Brain microvascular endothelial cell (primary cell): ENCODE measurements at regions not wholly inside any gene's neighbourhood (a gene's known extent, or its start where the extent isn't known, plus 50 kb on each side); places are given as distances from the start of the nearest gene placed in this dataset.

ENCODE experiments used
- DNase-seq: peaks from one replicate; pipeline ENCODE4 v3.0.0-alpha.2; 2020
- H3K27ac ChIP-seq: fragments of 250-450 bp; sonication (Bioruptor Pico); 2 replicates; pipeline ENCODE4 v1.5.1; 2020; ENCODE audit warnings: mild to moderate bottlenecking, moderate library complexity
- H3K27me3 ChIP-seq: fragments of 250-450 bp; sonication (Bioruptor Pico); replicated peaks from 2 replicates; pipeline ENCODE4 v1.5.1; 2020; ENCODE audit warnings: mild to moderate bottlenecking
- H3K36me3 ChIP-seq: fragments of 250-450 bp; sonication (Bioruptor Pico); replicated peaks from 2 replicates; pipeline ENCODE4 v1.5.1; 2020; ENCODE audit warnings: mild to moderate bottlenecking
- H3K4me3 ChIP-seq: 2 replicates; pipeline ENCODE4 v1.5.1; 2011; ENCODE audit warnings: low read depth, mild to moderate bottlenecking, control low read depth, low read length, moderate library complexity
- CTCF ChIP-seq: IDR thresholded peaks from 2 replicates; pipeline ENCODE4 v1.5.1; 2011; ENCODE audit warnings: low read depth, mild to moderate bottlenecking, moderate library complexity, low read length, control low read depth, inconsistent platforms; ENCODE audit errors: missing control alignments
- in situ Hi-C: cut with HindIII; loops from 2 replicates; pipeline ENCODE4 v1.10.0; 2017; ENCODE audit warnings: low sequenced_read_pairs, low pct_ligation_motif_present

DNA sequence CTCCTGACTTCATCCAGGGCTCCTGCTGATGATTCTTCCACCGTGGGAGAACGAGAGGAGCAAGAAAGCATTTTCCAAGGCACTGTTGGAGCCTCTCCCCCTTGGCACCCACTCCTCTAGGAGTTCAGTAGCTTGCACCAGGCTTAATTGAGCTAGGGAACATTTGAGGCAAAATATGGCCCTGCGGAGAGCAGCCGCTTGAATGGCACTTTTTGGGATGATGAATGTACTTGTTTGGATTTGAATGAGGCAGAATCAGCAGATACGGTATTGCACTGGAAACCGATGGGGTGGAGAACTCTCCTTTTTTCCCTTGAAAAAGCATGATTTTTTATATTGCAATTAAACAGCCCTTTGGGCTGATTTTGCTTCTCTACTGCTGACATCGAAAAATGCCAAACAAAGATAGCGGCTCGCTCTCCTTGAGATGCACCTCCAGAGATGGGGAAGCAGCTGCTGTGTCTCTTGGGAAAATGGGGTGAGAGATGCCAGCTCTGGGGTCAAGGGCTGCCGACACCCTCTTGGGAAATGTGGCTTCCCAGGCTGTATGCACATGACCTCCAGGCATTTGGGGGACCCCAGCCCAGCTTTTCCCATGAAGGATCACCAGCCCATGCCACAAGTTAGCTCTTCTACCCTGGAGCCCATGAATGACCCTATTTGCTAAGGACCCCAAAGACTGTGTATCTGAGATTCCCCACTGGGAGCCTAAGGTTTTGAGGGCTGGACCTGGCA is 55.4 kb upstream of the LRP8 start:
- Histone ChIP-seq H3K27ac (no peak overlapping the region), H3K36me3 (no peaks in the 10 kb centered on the region), H3K4me3 (no peak overlapping the region), H3K27me3 (no peaks in the 10 kb centered on the region)
- no peak for DNase-seq
- TF ChIP-seq CTCF: no peak
- in situ Hi-C loops: no loop called here

DNA sequence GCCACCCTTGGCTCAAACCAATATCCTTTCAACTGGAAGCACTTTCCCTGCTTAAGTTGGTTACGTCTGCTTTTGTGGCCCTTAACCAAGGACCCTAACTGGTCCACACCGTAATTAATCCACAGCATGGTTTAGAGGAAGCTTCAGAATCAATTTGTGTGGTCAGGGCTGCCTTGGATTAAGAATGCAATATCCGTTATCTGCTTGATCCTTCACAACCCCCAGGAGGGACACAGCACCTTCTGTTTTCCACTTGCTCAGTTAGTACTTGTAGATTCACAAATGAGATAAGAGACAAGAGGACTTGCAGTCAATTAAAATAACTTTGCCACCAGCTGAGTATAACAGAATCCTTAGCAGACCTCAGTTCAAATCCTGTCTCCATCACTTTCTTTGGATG is 56.9 kb upstream of the LRP8 start:
- DNase-seq: no peak
- H3K27ac ChIP-seq: no peak overlapping the region
- TF ChIP-seq CTCF: no peak

GRCh38 chr1:53385276-53386225 is 57.7 kb upstream of the LRP8 start:
- no peaks in the 10 kb centered on the region for H3K27me3 ChIP-seq
- no peaks in the 10 kb centered on the region for H3K36me3 ChIP-seq
- no peak for DNase-seq
- H3K4me3 ChIP-seq: no peak overlapping the region
- no peak overlapping the region for H3K27ac ChIP-seq
- no peak for TF ChIP-seq CTCF
- in situ Hi-C loops: no loop called here

More for the DNA sequence above, 56.9 kb upstream of the LRP8 start:
- Histone ChIP-seq H3K27me3 (no peaks in the 10 kb centered on the region), H3K36me3 (no peaks in the 10 kb centered on the region), H3K4me3 (no peak overlapping the region)
- in situ Hi-C loops: no loop called here

DNA sequence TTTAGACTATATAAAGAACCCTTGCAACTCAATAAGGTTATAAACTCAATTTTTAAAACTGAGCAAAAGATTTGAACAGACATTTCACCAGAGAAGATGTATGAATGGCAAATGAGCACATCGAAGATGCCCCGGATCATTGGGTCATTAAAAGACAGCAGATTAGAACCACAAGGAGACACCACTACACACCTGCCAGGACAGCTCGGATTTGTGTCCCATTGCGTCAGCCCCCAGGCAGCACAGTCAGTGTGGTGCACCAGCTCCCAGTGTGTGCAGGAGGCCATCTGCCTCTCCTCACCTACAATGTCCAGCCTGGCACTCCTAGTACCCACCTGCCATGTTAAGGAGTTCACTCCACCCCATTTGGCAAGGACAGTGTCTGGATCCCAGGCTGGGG is 61.1 kb upstream of the LRP8 start:
- no peak overlapping the region for H3K27ac ChIP-seq
- H3K4me3 ChIP-seq: no peak overlapping the region
- H3K27me3 ChIP-seq: no peaks in the 10 kb centered on the region
- H3K36me3 ChIP-seq: no peaks in the 10 kb centered on the region
- TF ChIP-seq CTCF: no peak
- in situ Hi-C loops: no loop called here
- no peak for DNase-seq

GRCh38 chr1:53390261-53390660 is 62.4 kb upstream of the LRP8 start:
- in situ Hi-C loops: no loop called here
- Histone ChIP-seq H3K36me3 (no peaks in the 10 kb centered on the region), H3K27me3 (no peaks in the 10 kb centered on the region), H3K4me3 (no peak overlapping the region), H3K27ac (no peak overlapping the region)
- no peak for DNase-seq
- TF ChIP-seq CTCF: no peak
